ENCODE measurements at regions not wholly inside any gene's neighbourhood (a gene's known extent, or its start where the extent isn't known, plus 50 kb on each side); places are given as distances from the start of the nearest gene placed in this dataset.

GRCh38 chr13:50417597-50417996 is 402.4 kb downstream of the KCNRG start:
- TF ChIP-seq POLR2A (IDR thresholded peaks at IDR 0.05): no peak
- TF ChIP-seq CTCF (IDR thresholded peaks at IDR 0.05): no peak
